ENCODE measurements at regions not wholly inside any gene's neighbourhood (a gene's known extent, or its start where the extent isn't known, plus 50 kb on each side); places are given as distances from the start of the nearest gene placed in this dataset.

DNA sequence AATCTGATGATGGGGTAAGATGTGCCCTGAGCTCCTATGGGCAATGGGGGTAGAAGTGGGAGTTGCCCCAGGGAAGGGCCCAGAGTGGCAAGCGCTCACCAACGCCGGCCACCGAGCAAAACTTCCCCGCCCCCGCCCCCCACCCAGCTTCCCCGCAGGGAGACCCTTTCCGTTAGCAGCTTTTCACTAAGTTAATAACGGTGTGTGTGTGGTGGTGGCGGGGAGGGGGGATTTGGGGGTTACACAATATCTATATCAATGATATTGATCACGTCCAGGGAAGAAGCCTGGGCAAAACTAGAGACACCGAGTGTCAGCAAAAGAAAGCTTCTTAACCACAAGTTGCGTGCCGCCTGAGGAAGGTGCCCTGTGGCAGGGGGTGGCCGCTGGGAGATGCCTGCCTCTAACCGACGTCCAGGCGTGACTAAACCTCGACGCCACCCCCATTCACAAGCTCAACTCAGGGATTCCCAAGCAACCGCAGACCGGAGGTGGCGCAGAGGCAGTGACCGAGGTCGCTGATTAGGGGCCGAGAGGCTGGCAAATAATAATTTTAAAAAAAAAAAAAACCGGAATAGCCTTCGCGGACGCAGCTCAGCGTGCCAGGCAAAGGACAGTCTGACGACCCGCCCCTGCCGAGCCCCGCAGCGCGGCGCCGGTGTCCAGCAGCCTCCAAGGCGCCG is 222.6 kb downstream of the MEF2C start:
- TF ChIP-seq, protein P1, sequence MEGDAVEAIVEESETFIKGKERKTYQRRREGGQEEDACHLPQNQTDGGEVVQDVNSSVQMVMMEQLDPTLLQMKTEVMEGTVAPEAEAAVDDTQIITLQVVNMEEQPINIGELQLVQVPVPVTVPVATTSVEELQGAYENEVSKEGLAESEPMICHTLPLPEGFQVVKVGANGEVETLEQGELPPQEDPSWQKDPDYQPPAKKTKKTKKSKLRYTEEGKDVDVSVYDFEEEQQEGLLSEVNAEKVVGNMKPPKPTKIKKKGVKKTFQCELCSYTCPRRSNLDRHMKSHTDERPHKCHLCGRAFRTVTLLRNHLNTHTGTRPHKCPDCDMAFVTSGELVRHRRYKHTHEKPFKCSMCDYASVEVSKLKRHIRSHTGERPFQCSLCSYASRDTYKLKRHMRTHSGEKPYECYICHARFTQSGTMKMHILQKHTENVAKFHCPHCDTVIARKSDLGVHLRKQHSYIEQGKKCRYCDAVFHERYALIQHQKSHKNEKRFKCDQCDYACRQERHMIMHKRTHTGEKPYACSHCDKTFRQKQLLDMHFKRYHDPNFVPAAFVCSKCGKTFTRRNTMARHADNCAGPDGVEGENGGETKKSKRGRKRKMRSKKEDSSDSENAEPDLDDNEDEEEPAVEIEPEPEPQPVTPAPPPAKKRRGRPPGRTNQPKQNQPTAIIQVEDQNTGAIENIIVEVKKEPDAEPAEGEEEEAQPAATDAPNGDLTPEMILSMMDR (IDR thresholded peaks at IDR 0.05; ENCODE audit: borderline replicate concordance, extremely low read depth, low read length, poor library complexity, severe bottlenecking): no peak
- TF ChIP-seq EZH2 (IDR thresholded peaks at IDR 0.05; ENCODE audit: borderline replicate concordance, low read depth, low read length, severe bottlenecking): no peak

Data from DND-41 (cell line).